Activated T-cell treated with anti-CD3 and anti-CD28 coated beads, Interleukin-2, amount 50 U/mL, for 24 hours (primary cell): ENCODE measurements at regions not wholly inside any gene's neighbourhood (a gene's known extent, or its start where the extent isn't known, plus 50 kb on each side); places are given as distances from the start of the nearest gene placed in this dataset.

Experiments used
- DNase-seq: peaks from one replicate; pipeline ENCODE4 v3.0.0-alpha.2; 2020
- H3K27ac Mint-ChIP-seq: 2 replicates; pipeline ENCODE4 v1.8.0; 2020; ENCODE audit warnings: mild to moderate bottlenecking, mixed read lengths
- H3K27me3 Mint-ChIP-seq: 2 replicates; pipeline ENCODE4 v1.8.0; 2020; ENCODE audit warnings: mixed read lengths
- H3K36me3 Mint-ChIP-seq: 2 replicates; pipeline ENCODE4 v1.8.0; 2020; ENCODE audit warnings: low read depth, mixed read lengths
- H3K4me1 Mint-ChIP-seq: 2 replicates; pipeline ENCODE4 v1.8.0; 2020; ENCODE audit warnings: low read depth, mixed read lengths
- H3K4me3 Mint-ChIP-seq: 2 replicates; pipeline ENCODE4 v1.8.0; 2020; ENCODE audit warnings: mild to moderate bottlenecking, moderate library complexity, mixed read lengths
- H3K9me3 Mint-ChIP-seq: 2 replicates; pipeline ENCODE4 v1.8.0; 2020; ENCODE audit warnings: mixed read lengths

- H3K36me3 Mint-ChIP-seq, result no peaks in the 10 kb centered on the region
- no peak overlapping the region for H3K4me3 Mint-ChIP-seq
- H3K4me1 Mint-ChIP-seq, result no peaks in the 10 kb centered on the region
- no peaks in the 10 kb centered on the region for H3K9me3 Mint-ChIP-seq
- DNase-seq, result no peak
- H3K27me3 Mint-ChIP-seq, result peaks cover 8% of the 10 kb centered on the region
- no peak overlapping the region for H3K27ac Mint-ChIP-seq
Observed at GRCh38 chr2:16007167-16007934, 67.0 kb downstream of the MYCN start.

DNA sequence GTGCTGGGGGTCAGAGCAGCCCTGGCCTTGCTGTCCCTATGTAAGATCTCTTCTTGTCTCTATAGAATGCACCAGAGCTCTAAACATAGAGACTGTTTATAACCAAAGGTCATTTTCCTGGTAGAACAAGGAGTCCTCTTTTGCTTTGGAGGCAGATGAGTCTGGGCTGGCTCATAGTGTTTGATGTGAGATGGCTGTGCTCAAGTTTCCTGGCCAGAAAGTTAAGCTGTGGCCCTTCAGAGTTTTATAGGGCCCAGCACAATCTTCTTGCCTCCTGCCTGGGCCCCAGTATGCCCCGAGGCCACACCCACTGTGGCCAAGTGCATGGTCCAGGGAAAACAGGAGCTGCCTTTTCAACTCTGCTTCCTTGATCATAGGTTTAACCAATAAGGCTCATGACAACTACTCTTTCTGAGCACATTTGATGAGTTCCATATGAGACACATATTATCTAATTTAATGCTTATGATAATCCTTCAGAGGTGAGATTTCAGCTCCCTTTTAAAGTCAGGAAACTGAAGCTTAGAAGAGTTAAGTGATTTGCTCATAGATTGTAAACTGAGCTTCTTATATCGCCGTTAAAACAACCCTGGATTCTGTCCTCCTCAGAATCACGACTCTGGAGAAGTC, 66.3 kb downstream of the MYCN start:
- H3K27me3 Mint-ChIP-seq, result peaks cover 7% of the 10 kb centered on the region
- H3K9me3 Mint-ChIP-seq, result no peaks in the 10 kb centered on the region
- DNase-seq, result no peak
- H3K4me3 Mint-ChIP-seq, result no peak overlapping the region
- no peaks in the 10 kb centered on the region for H3K4me1 Mint-ChIP-seq
- no peak overlapping the region for H3K27ac Mint-ChIP-seq
- H3K36me3 Mint-ChIP-seq, result no peaks in the 10 kb centered on the region

GRCh38 chr2:16005816-16006536, 65.6 kb downstream of the MYCN start:
- DNase-seq, result no peak
- Mint-ChIP-seq H3K27ac (no peak overlapping the region), H3K36me3 (no peaks in the 10 kb centered on the region), H3K9me3 (no peaks in the 10 kb centered on the region), H3K27me3 (peaks cover 7% of the 10 kb centered on the region), H3K4me1 (no peaks in the 10 kb centered on the region), H3K4me3 (no peak overlapping the region)

DNA sequence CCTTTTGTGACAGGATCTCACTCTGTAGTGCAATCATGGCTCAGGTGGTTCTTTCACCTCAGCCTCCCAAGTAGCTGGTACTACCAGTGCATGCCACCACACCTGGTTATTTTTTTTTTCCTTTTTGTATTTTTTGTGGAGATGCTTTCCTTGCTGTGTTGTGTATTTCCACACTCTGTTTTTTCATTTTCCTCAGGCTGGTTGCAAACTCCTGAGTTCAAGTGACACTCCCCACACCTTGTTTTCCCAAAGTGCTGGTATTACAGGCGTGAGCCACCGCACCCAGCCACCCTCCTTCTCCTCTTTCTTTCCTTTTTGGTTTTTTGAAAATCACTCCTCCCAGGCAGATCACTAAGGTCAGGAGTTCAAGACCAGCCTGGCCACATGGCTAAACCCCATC, 65.0 kb downstream of the MYCN start:
- Mint-ChIP-seq H3K9me3 (no peaks in the 10 kb centered on the region), H3K27ac (no peak overlapping the region), H3K4me3 (no peak overlapping the region), H3K27me3 (peaks cover 7% of the 10 kb centered on the region), H3K4me1 (no peaks in the 10 kb centered on the region), H3K36me3 (no peaks in the 10 kb centered on the region)
- DNase-seq, result no peak

DNA sequence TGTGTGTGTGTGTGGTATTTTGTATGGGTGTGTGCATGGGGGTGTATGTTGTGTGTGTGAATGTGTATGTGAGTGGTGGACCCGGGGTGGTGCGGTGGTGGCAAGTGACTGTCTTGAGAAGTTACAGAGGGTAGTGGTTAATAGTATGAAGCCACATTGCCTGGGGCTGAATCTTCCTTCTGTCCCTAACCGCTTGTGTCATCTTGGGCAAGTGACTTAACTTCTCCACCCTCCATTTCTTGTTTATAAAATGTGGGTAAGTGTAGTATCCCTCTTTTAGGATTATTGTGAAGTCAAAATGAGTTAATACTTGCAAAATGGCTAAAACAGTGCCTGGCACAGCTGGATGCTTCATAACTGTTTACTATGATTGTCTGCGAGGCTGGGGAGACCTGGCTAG, 63.5 kb downstream of the MYCN start:
- Mint-ChIP-seq H3K36me3 (no peaks in the 10 kb centered on the region), H3K27ac (no peak overlapping the region), H3K4me1 (no peaks in the 10 kb centered on the region), H3K27me3 (peaks cover 10% of the 10 kb centered on the region), H3K9me3 (no peaks in the 10 kb centered on the region), H3K4me3 (no peak overlapping the region)
- DNase-seq, result no peak

- H3K4me1 Mint-ChIP-seq, result no peaks in the 10 kb centered on the region
- no peak for DNase-seq
- no peak overlapping the region for H3K4me3 Mint-ChIP-seq
- H3K9me3 Mint-ChIP-seq, result no peaks in the 10 kb centered on the region
- no peak overlapping the region for H3K27ac Mint-ChIP-seq
- H3K27me3 Mint-ChIP-seq, result peaks cover 10% of the 10 kb centered on the region
- no peaks in the 10 kb centered on the region for H3K36me3 Mint-ChIP-seq
Observed at GRCh38 chr2:16003152-16003551, 62.8 kb downstream of the MYCN start.

DNA sequence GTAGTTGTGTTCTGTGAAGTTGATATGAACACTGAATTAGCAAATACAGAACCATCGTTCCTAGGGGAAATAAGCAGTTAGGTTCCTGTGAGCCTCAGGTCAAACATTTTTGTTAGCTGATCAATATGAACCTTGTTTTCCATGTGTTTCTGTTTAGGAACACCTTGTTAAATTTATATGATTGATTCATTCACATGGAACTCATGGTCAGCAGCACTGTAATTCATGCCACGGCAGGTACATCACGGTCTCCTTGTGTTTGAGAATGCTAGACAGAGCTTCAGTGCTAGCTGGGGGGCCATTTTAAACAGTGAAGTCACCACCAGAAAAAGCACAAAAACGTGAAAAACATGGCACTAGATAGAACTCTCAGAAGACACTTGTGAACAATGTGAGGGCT, 62.2 kb downstream of the MYCN start:
- H3K27ac Mint-ChIP-seq, result no peak overlapping the region
- no peaks in the 10 kb centered on the region for H3K36me3 Mint-ChIP-seq
- H3K4me3 Mint-ChIP-seq, result no peak overlapping the region
- H3K9me3 Mint-ChIP-seq, result no peaks in the 10 kb centered on the region
- H3K27me3 Mint-ChIP-seq, result peaks cover 10% of the 10 kb centered on the region
- no peak for DNase-seq
- H3K4me1 Mint-ChIP-seq, result no peaks in the 10 kb centered on the region

- H3K27ac Mint-ChIP-seq, result no peak overlapping the region
- H3K4me3 Mint-ChIP-seq, result no peak overlapping the region
- no peak for DNase-seq
- no peaks in the 10 kb centered on the region for H3K9me3 Mint-ChIP-seq
- no peaks in the 10 kb centered on the region for H3K4me1 Mint-ChIP-seq
- H3K36me3 Mint-ChIP-seq, result no peaks in the 10 kb centered on the region
- peaks cover 10% of the 10 kb centered on the region for H3K27me3 Mint-ChIP-seq
Observed at GRCh38 chr2:16002144-16002543, 61.8 kb downstream of the MYCN start.

DNA sequence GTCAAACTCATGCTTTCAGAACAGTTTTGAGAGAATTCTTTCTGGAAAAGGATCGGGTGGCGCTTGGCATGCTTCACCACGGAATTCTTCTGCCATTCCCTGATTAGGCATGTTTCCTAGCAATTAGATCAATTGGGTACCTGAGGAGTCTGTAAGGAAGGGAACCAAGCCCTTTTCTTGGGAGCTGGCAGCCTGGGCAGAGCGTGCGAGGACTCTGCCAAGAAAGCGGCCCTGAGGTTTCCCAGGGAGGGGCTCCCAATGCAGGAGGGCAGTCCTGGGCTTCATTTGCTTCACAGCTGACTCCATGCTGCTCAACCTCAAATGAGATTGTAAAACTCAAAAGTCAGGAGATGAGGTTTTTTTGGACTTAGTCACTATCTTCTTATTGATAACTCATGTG, 60.3 kb downstream of the MYCN start:
- Mint-ChIP-seq H3K4me3 (no peak overlapping the region), H3K36me3 (no peaks in the 10 kb centered on the region), H3K27ac (no peak overlapping the region), H3K4me1 (no peaks in the 10 kb centered on the region), H3K9me3 (no peaks in the 10 kb centered on the region), H3K27me3 (peaks cover 9% of the 10 kb centered on the region)
- no peak for DNase-seq

DNA sequence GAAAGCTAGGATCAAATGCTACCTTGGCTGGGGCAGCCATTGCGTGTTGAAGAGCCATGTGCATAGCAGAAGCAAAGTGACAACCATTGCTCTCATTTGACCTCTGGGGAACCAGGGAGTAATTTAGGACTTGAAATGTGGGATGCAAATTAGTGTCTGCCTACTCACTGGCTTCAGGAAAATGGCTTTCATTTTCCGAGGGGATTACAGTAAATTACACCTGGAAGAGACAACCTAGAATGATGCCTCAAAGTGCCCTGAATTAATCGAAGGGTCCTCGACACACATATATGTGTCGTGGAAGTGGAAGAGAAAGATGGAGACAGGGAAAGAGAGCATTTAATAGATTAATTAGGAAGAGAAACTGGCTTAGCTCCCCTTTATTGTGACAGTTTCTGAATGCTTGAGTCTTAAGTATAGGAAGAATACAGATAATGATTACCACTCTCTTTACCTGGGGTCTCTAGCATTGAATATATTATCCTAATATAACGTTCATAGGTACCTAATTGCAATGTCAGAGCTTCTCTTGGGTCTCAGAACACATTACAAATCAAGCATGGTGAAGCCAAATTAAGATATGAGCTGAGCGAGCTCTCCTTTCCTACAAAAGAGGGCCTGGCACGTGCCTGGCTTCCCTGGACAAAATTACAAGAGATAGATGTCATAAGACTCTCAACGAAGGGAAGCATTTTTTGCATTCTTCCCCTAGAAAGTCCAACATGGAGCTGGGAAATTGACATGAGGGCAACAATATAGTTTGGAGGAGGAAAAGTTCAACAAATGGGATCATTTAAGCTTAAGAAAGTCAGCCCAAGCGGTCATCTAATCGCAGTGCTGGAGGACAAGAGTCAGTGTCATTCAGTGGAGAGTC, 59.5 kb downstream of the MYCN start:
- Mint-ChIP-seq H3K4me1 (no peaks in the 10 kb centered on the region), H3K9me3 (no peaks in the 10 kb centered on the region), H3K36me3 (no peaks in the 10 kb centered on the region), H3K27me3 (peaks cover 6% of the 10 kb centered on the region), H3K27ac (no peak overlapping the region), H3K4me3 (no peak overlapping the region)
- DNase-seq, result no peak

DNA sequence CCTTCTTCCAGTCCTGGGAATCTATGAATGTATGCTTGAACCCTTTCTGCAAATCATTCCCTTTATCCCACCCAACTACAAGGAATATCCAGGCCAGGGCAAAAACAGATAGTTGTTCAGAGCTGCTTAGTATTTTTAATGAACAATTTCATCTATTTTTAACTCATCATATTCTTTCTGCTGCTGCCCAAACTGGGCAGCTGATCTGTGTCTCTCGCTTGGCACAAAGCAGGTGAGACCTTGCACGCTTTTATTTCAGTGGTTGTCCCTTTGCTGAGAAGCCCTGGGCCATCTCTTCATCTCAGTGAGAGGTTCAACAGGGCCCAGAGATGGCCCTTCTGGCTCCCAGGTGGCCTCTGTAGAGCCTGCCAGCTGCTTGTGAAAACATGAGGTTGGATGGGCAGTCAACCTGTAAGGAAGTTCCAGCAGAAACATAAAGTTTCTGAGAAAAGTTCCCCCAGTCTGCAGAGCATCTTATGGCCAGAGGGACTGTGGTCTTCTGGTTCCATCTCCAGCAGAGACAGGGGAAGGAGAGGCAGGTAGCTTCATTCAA, 57.5 kb downstream of the MYCN start:
- Mint-ChIP-seq H3K27ac (no peak overlapping the region), H3K9me3 (no peaks in the 10 kb centered on the region), H3K27me3 (peaks cover 3% of the 10 kb centered on the region), H3K4me3 (no peak overlapping the region), H3K36me3 (no peaks in the 10 kb centered on the region), H3K4me1 (no peaks in the 10 kb centered on the region)
- no peak for DNase-seq

DNA sequence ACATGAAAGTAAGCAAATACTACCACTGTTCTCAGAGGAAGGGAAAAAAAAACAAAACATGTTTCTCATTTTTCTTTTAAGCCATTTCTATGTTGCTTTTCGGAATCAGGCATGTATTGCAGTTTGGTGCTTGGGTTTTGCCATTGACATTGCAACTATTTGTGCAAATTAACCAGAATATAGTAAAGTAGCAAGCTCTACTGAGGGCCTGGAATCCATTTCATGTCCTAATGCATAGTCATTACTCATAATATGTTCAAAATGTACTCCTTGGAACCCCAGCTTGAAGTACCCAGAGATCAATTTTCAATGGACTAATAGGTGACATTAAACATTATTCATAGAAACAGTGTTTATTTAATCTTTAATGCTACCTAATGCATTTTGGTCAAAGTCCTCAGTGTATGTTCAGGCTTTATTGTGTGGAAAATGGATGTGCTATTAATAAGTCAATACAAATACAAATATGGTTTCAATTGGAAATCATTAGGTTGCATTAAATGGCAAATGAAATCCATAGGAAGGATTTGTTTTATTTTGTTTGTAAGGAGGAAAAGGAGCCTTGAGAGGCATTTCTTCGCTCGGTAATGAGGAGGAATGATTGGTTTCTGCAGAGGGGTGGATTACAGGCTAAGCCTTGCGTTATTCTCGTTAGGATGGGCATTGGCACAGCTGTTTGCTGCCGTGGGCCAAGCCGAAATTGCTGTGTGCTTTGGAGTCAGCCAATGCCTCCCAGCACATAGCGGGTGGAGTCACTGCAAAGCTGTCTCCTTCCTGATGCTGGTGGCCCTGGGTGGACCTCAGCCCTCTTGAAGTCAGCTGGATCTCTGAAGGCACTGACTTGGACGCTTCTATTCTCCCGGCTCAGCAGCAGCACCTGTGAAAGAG, 56.4 kb downstream of the MYCN start:
- H3K27ac Mint-ChIP-seq, result no peak overlapping the region
- peaks cover 3% of the 10 kb centered on the region for H3K27me3 Mint-ChIP-seq
- no peaks in the 10 kb centered on the region for H3K4me1 Mint-ChIP-seq
- no peaks in the 10 kb centered on the region for H3K9me3 Mint-ChIP-seq
- H3K4me3 Mint-ChIP-seq, result no peak overlapping the region
- H3K36me3 Mint-ChIP-seq, result no peaks in the 10 kb centered on the region
- no peak for DNase-seq
